ENCODE measurements at regions not wholly inside any gene's neighbourhood (a gene's known extent, or its start where the extent isn't known, plus 50 kb on each side); places are given as distances from the start of the nearest gene placed in this dataset.

- no peak overlapping the region for H3K27ac ChIP-seq (ENCODE audit: insufficient read depth, low read length, poor library complexity, severe bottlenecking)
- Mint-ChIP-seq H3K27me3 (no peaks in the 10 kb centered on the region), H3K36me3 (no peaks in the 10 kb centered on the region), H3K4me3 (no peak overlapping the region), H3K4me1 (no peaks in the 10 kb centered on the region), H3K27ac (no peak overlapping the region), H3K9me3 (peaks cover 0 to 4% (median 0%) of the 10 kb centered on the region in 7 donors)
- no peak overlapping the region for H3K4me3 ChIP-seq (ENCODE audit: low read depth, low read length)
- no peak for DNase-seq
- H3K4me1 ChIP-seq (ENCODE audit: control insufficient read depth, insufficient read depth, low read length, poor library complexity, severe bottlenecking) = no peaks in the 10 kb centered on the region
- ATAC-seq (ENCODE audit: low read depth in 2 of 2) = no peak
- no peaks in the 10 kb centered on the region for H3K36me3 ChIP-seq (ENCODE audit: control insufficient read depth, insufficient read depth, low read length)
- H3K9me3 ChIP-seq (ENCODE audit: control insufficient read depth in 2 of 2, low read length in 2 of 2) = no peaks in the 10 kb centered on the region
- no peaks in the 10 kb centered on the region for H3K27me3 ChIP-seq (ENCODE audit: control insufficient read depth, insufficient read depth, low read length)
Measured at GRCh38 chr17:72399023-72399607, 278.3 kb downstream of the SOX9 start.

- H3K36me3 ChIP-seq (ENCODE audit: control insufficient read depth, insufficient read depth, low read length) = no peaks in the 10 kb centered on the region
- H3K27me3 ChIP-seq (ENCODE audit: control insufficient read depth, insufficient read depth, low read length) = no peaks in the 10 kb centered on the region
- Mint-ChIP-seq H3K27ac (no peak overlapping the region), H3K36me3 (no peaks in the 10 kb centered on the region), H3K9me3 (peaks cover 0 to 4% (median 0%) of the 10 kb centered on the region in 7 donors), H3K4me1 (no peaks in the 10 kb centered on the region), H3K27me3 (no peaks in the 10 kb centered on the region), H3K4me3 (no peak overlapping the region)
- no peak overlapping the region for H3K27ac ChIP-seq (ENCODE audit: insufficient read depth, low read length, poor library complexity, severe bottlenecking)
- ATAC-seq (ENCODE audit: low read depth in 2 of 2) (no peak), DNase-seq (no peak)
- H3K9me3 ChIP-seq (ENCODE audit: control insufficient read depth in 2 of 2, low read length in 2 of 2) = no peaks in the 10 kb centered on the region
- no peak overlapping the region for H3K4me3 ChIP-seq (ENCODE audit: low read depth, low read length)
- H3K4me1 ChIP-seq (ENCODE audit: control insufficient read depth, insufficient read depth, low read length, poor library complexity, severe bottlenecking) = no peaks in the 10 kb centered on the region
Measured at GRCh38 chr17:72399608-72400487, 279.0 kb downstream of the SOX9 start.

GRCh38 chr17:72400488-72400827 lies 279.6 kb downstream of the SOX9 start:
- Histone ChIP-seq H3K27ac (ENCODE audit: insufficient read depth, low read length, poor library complexity, severe bottlenecking) (no peak overlapping the region), H3K9me3 (ENCODE audit: control insufficient read depth in 2 of 2, low read length in 2 of 2) (no peaks in the 10 kb centered on the region), H3K4me3 (ENCODE audit: low read depth, low read length) (no peak overlapping the region), H3K27me3 (ENCODE audit: control insufficient read depth, insufficient read depth, low read length) (no peaks in the 10 kb centered on the region), H3K4me1 (ENCODE audit: control insufficient read depth, insufficient read depth, low read length, poor library complexity, severe bottlenecking) (no peaks in the 10 kb centered on the region), H3K36me3 (ENCODE audit: control insufficient read depth, insufficient read depth, low read length) (no peaks in the 10 kb centered on the region)
- Mint-ChIP-seq H3K4me1 (no peaks in the 10 kb centered on the region), H3K4me3 (no peak overlapping the region), H3K36me3 (no peaks in the 10 kb centered on the region), H3K27ac (no peak overlapping the region), H3K27me3 (no peaks in the 10 kb centered on the region), H3K9me3 (peaks cover 0 to 4% (median 0%) of the 10 kb centered on the region in 7 donors)
- DNase-seq (no peak), ATAC-seq (ENCODE audit: low read depth in 2 of 2) (no peak)

- peaks cover 0 to 4% (median 0%) of the 10 kb centered on the region in 7 donors for H3K9me3 Mint-ChIP-seq
- ATAC-seq (ENCODE audit: low read depth in 2 of 2) (no peak), DNase-seq (no peak)
- no peaks in the 10 kb centered on the region for H3K27me3 Mint-ChIP-seq
- H3K27ac Mint-ChIP-seq = no peak overlapping the region
- no peaks in the 10 kb centered on the region for H3K36me3 Mint-ChIP-seq
- Histone ChIP-seq H3K27ac (ENCODE audit: insufficient read depth, low read length, poor library complexity, severe bottlenecking) (no peak overlapping the region), H3K27me3 (ENCODE audit: control insufficient read depth, insufficient read depth, low read length) (no peaks in the 10 kb centered on the region), H3K4me3 (ENCODE audit: low read depth, low read length) (no peak overlapping the region), H3K36me3 (ENCODE audit: control insufficient read depth, insufficient read depth, low read length) (no peaks in the 10 kb centered on the region), H3K9me3 (ENCODE audit: control insufficient read depth in 2 of 2, low read length in 2 of 2) (no peaks in the 10 kb centered on the region), H3K4me1 (ENCODE audit: control insufficient read depth, insufficient read depth, low read length, poor library complexity, severe bottlenecking) (no peaks in the 10 kb centered on the region)
- H3K4me1 Mint-ChIP-seq = no peaks in the 10 kb centered on the region
- no peak overlapping the region for H3K4me3 Mint-ChIP-seq
Measured at GRCh38 chr17:72400863-72401262, 280.0 kb downstream of the SOX9 start.

- Mint-ChIP-seq H3K4me1 (no peaks in the 10 kb centered on the region), H3K9me3 (peaks cover 0 to 2% (median 0%) of the 10 kb centered on the region in 7 donors), H3K36me3 (no peaks in the 10 kb centered on the region), H3K4me3 (no peak overlapping the region), H3K27me3 (no peaks in the 10 kb centered on the region), H3K27ac (no peak overlapping the region)
- Histone ChIP-seq H3K4me1 (ENCODE audit: control insufficient read depth, insufficient read depth, low read length, poor library complexity, severe bottlenecking) (no peaks in the 10 kb centered on the region), H3K36me3 (ENCODE audit: control insufficient read depth, insufficient read depth, low read length) (no peaks in the 10 kb centered on the region), H3K4me3 (ENCODE audit: low read depth, low read length) (no peak overlapping the region), H3K27ac (ENCODE audit: insufficient read depth, low read length, poor library complexity, severe bottlenecking) (no peak overlapping the region), H3K9me3 (ENCODE audit: control insufficient read depth in 2 of 2, low read length in 2 of 2) (no peaks in the 10 kb centered on the region), H3K27me3 (ENCODE audit: control insufficient read depth, insufficient read depth, low read length) (no peaks in the 10 kb centered on the region)
- DNase-seq (no peak), ATAC-seq (ENCODE audit: low read depth in 2 of 2) (no peak)
Measured at GRCh38 chr17:72401883-72402726, 281.3 kb downstream of the SOX9 start.

- Histone ChIP-seq H3K9me3 (ENCODE audit: control insufficient read depth in 2 of 2, low read length in 2 of 2) (no peaks in the 10 kb centered on the region), H3K27me3 (ENCODE audit: control insufficient read depth, insufficient read depth, low read length) (no peaks in the 10 kb centered on the region), H3K27ac (ENCODE audit: insufficient read depth, low read length, poor library complexity, severe bottlenecking) (no peak overlapping the region), H3K4me1 (ENCODE audit: control insufficient read depth, insufficient read depth, low read length, poor library complexity, severe bottlenecking) (no peaks in the 10 kb centered on the region), H3K36me3 (ENCODE audit: control insufficient read depth, insufficient read depth, low read length) (no peaks in the 10 kb centered on the region), H3K4me3 (ENCODE audit: low read depth, low read length) (no peak overlapping the region)
- H3K27me3 Mint-ChIP-seq = no peaks in the 10 kb centered on the region
- no peak overlapping the region for H3K4me3 Mint-ChIP-seq
- H3K9me3 Mint-ChIP-seq = peaks cover 0 to 3% (median 0%) of the 10 kb centered on the region in 7 donors
- no peak for DNase-seq
- no peak overlapping the region for H3K27ac Mint-ChIP-seq
- H3K4me1 Mint-ChIP-seq = no peaks in the 10 kb centered on the region
- no peaks in the 10 kb centered on the region for H3K36me3 Mint-ChIP-seq
- no peak for ATAC-seq (ENCODE audit: low read depth in 2 of 2)
Measured at GRCh38 chr17:72402727-72403210, 281.9 kb downstream of the SOX9 start.

- Mint-ChIP-seq H3K4me3 (no peak overlapping the region), H3K4me1 (no peaks in the 10 kb centered on the region), H3K9me3 (peaks cover 0 to 1% (median 0%) of the 10 kb centered on the region in 7 donors), H3K27ac (no peak overlapping the region), H3K36me3 (no peaks in the 10 kb centered on the region), H3K27me3 (peaks cover 5% of the 10 kb centered on the region)
- Histone ChIP-seq H3K27me3 (ENCODE audit: control insufficient read depth, insufficient read depth, low read length) (no peaks in the 10 kb centered on the region), H3K4me1 (ENCODE audit: control insufficient read depth, insufficient read depth, low read length, poor library complexity, severe bottlenecking) (no peaks in the 10 kb centered on the region), H3K27ac (ENCODE audit: insufficient read depth, low read length, poor library complexity, severe bottlenecking) (no peak overlapping the region), H3K36me3 (ENCODE audit: control insufficient read depth, insufficient read depth, low read length) (no peaks in the 10 kb centered on the region), H3K9me3 (ENCODE audit: control insufficient read depth in 2 of 2, low read length in 2 of 2) (no peaks in the 10 kb centered on the region), H3K4me3 (ENCODE audit: low read depth, low read length) (no peak overlapping the region)
- DNase-seq (no peak), ATAC-seq (ENCODE audit: low read depth in 2 of 2) (no peak)
Measured at GRCh38 chr17:72403713-72404209, 282.9 kb downstream of the SOX9 start.

All from CD4-positive, CD25-positive, alpha-beta regulatory T cell (primary cell).